ENCODE measurements at regions not wholly inside any gene's neighbourhood (a gene's known extent, or its start where the extent isn't known, plus 50 kb on each side); places are given as distances from the start of the nearest gene placed in this dataset.

DNA sequence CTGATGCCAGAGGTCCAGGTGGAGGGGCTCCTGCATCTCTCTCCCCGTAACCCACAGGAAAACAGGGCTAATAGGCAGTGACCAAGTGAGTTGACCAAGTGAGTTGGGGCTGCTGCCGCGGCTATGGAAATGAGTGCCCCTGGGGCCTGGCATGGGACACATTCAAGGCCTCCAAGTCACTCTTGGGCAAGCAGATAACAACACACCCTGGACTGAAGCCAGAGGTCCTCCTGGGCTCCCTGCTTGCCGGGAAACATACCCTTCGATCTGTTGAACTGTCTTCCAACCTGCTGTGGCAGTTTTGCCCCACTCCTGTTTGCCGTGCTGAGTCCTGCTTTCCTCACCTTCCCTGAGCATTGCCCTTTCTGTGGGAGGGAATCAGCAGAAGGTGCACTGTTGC is 89.2 kb downstream of the LIPG start:
- TF ChIP-seq POLR2A (IDR thresholded peaks at IDR 0.05; ENCODE audit: low read length) (no peak), GATA1 (IDR thresholded peaks at IDR 0.05; ENCODE audit: low read depth, low read length) (no peak)
